HG02973 (cell line): ENCODE measurements at regions not wholly inside any gene's neighbourhood (a gene's known extent, or its start where the extent isn't known, plus 50 kb on each side); places are given as distances from the start of the nearest gene placed in this dataset.
"Not testable (repeated sequence)": the region's sequence is repeated elsewhere in the genome, so short reads cannot be mapped to it uniquely, and the experiment has no call there.

Source experiments
- ATAC-seq: cut with Tn5 transposase; IDR thresholded peaks from one replicate; pipeline ENCODE4 v1.9.1; 2021; ENCODE audit warnings: moderate library complexity; ENCODE audit not compliant: unreplicated experiment

DNA sequence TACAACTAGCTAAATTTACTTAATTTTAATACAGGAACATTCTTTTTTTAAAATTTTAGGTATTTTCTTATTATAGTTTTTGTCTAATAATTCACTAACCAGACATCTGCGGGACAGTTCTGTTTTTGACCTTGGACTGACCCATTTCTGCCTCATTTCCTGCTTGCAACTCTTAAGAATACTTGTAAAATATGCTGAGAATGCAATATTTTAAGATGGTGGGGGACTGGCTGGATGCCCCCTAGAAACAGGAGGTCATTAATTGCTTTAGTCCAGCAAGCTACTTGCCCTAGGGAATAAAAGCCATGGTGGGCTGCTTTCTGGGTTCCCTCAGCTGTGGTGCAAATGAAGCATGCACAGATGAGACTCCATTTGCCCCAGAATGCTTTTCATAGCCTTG is 2348.4 kb downstream of the PCDH7 start:
- no peak for ATAC-seq

DNA sequence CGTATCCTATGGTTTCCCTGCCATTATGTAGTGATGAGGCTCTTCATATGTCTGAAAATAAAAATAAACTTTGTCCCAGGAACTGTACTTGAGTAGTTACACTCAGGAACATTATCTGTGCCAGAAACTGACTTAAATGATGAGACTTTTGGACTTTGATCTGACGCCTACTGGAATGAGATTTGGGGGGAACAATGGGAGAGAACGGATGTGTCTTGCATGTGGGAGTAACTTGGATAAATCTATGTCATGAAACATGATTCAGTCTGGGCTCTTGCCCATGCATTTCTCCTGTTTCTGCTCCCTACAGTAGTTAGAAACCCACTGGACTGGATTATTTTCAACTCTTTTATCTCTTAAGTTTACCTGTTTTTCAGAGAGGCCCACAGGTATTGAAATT is 2351.4 kb downstream of the PCDH7 start:
- no peak for ATAC-seq

DNA sequence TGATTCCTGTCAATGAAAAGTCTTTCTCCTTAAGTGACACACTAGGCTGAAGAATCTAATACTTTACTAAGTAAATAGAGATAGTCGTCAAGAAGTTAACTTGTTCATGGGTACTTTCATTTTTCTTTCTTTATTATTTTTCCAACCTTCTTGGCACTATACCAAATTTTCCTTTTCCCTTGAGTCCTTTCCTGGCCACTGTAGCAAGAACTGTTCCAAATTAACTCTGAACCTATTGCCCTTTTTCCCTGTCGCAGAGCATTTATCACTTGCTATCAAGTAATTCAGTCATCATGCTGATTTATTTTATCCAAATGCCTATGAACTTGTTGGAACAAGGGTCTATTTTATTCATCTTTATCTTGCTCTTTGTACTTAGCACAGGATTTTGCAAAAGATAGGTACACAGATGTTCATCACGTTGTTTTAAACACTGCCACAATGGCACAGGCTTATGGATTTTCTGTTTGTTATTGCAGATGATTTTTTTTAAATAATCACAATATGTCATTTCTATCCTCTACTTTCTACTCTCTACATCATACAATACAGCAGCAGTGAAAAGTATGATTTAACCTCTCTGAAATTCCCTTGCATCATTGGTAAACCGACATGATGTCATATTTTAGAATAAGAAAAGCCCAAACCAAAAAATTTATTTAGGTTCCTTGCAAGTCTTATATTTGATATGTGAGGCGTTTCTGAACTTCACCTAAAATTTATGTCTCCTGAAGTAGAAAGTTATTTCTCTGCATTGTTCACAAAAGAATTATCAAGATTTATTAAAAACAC is 2352.3 kb downstream of the PCDH7 start:
- ATAC-seq: no peak

DNA sequence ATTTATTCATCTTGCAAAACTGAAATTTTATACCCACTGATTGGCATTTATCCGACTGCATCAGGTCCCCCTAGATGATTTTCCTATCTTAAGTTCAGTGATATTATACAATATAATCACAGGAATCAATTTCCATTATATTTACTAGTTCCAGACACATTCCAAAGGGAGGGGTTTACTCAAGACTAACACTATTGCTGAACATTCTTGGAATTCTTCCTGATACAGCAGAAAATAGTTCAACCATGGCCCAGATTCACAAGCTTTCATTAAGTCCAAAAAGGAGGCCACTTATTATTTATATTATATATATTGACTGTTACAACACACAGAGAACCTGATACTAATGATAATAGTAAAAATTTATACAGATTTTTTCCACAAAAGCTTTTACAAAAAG is 2353.6 kb downstream of the PCDH7 start:
- no peak for ATAC-seq

DNA sequence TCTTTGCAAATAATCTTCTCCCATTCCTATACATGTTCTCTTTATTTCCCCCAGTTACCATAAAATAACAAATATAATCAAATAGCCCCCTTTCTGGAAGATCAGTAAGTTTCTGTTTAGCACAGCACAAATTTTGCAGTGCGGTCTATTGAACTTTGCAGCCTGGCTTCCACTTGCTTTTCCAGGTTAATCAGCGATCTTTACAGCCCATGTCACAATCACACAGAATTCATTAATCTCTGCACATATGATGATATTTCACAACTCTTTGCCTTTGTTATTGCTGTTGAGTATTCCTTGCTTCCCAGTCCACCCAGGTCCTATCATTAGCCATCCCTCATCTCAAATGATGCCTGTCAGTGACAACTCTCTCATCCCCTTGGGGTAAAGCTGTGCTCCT is 2358.0 kb downstream of the PCDH7 start:
- no peak for ATAC-seq

DNA sequence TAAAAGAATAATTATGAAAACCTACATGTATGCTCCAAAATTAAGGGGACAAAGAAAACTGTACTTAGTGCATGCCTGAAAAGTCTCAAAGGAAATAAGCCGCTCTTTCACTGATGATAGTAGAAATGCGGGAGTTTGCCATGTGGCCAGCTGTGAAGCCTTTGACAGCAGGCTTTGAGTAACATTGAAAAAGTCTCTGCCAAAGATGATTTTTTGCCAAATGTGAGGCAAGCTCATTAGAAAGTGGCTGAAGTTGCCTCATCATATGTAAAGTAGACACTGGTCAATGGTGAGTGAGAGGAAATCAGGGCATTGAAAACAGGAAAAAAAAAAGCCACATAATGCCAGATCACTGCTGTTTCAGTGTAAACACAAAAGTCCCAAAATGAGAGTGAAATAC is 2360.1 kb downstream of the PCDH7 start:
- no peak for ATAC-seq

DNA sequence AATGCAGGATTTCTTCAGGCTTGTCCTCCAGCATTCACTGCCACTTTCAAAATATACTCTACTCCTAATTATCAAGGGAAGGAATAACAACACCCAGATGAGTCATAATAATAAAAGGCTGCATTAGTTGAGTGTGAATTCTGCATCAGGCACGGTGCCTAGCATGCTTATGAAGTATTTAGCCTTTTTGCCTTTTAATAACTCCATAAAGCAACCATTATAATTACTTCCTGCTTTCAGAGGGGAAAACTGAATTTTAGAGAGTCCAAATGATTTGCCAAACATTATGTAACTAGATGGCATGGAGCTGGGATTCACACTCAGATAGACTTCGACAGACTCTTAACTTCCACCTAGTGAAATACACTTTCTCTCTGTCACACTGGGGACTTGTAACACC is 2365.5 kb downstream of the PCDH7 start:
- ATAC-seq: no peak

DNA sequence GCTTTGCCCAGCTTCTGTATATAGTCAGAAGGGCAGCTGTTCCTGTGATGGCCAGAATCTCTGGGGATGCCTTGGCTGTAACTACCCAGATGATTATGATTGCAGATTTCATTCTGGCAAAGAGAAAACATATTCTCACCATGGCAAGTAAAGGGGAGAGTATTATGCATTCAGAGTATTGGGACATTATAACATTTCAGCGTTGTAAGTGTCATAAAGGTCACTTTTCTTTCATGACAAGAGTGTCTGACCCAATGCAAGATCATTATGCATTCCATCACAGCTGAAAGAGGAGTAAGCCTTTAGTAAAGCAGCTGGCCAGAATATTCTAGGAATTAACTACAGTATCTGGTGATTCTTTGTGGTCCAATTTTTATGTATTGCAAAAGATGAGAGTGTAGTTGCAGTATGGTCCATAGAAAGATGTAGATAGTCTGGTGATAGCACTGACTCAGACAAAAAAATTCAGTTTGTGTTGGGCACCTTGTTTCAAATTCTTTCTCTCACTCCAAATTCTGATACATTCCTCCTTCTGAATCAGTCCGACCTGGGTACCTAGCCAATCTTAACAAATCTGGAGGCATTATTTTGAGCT is 2366.3 kb downstream of the PCDH7 start:
- ATAC-seq: no peak

DNA sequence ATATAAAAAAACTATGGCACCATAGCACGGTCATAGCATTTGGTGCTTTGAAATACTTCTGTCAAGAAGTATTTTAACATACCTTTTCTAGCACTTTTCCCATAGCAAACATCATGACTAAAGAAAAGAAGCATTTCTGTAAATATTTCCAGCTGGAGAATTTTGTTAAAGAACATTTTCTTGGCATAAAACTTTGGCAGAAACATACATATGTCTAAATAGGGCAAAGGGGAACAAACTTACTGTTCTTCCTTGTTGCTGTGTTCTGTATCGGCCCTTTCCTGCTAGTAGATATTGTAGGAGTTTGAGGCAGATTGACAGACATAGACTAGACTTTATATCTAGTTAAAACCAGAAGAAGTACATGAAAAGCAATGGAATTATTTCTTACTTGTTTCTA is 2368.5 kb downstream of the PCDH7 start:
- no peak for ATAC-seq

DNA sequence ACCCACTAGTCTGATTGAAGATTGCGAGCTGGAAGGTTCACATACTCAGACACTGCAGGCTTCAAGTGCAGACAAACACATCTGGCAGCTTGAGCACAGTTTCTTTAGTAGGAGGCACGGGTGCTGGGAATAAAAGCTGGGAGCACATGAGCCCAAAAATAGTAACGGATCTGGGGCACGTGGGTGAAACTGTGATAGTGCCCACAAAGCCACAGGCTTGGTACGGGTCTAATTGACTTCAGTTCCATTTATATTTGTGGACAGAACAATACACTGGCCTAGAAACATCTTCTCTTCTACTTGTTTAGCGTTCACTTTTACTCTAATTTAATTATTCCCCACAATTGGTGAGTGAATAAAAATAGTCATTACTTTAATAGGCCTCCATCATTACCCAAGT is 2370.7 kb downstream of the PCDH7 start:
- no peak for ATAC-seq

DNA sequence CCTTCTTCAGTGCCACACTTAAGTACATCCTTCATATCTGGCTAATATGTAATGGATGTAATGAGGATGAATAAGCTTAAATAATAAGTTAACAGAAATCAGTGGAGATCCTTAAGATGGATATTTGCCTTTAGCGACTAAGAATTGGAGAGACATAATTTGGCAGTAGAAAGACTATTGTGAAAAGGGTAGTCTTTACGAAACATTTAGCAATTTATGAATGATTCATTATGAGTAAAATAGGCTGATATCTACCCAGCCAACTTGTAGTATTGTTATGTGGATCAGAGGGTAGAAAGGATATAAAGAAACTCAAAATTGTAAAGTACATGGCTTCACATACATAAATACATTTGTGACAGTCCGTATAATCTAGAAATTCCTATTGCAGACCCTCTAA is 2371.8 kb downstream of the PCDH7 start:
- ATAC-seq: no peak

DNA sequence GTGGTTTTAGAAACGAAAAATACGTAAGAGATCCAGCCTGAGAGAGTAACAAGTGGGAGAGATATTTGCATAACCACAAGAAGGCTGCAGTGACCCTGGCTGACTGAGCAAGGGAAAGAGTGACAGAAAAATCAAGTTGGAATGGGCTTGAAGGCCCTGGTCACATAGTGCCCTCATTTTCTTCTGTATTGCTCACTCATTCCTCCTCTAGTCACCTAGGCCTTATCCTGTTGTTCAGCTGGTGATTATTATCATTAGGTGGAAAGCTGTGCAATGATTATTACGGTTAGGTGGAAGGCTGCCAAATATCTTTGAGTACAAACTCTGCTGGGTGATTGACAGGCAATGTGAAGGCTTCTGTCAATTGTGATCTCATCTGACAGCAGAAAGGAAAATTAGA is 2384.1 kb downstream of the PCDH7 start:
- peak; percentile 88 for ATAC-seq

DNA sequence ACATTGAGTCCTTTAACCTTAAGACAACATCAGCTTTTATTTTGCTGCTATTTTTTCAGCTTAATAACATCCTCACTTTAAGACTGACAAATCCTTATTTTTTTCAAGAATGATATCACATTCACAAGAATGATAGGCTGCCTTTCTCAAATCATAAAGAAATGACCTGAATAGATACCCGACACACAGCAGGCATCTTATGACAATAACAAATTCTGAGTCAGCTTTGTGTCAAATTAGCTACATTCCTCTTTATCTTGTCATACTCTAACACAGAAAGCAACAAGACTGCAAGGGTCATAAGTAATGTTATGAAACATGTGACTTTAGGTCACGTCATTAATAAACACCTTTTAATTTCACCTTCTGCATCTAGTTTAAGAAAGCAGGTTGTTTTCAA is 2387.6 kb downstream of the PCDH7 start:
- no peak for ATAC-seq

DNA sequence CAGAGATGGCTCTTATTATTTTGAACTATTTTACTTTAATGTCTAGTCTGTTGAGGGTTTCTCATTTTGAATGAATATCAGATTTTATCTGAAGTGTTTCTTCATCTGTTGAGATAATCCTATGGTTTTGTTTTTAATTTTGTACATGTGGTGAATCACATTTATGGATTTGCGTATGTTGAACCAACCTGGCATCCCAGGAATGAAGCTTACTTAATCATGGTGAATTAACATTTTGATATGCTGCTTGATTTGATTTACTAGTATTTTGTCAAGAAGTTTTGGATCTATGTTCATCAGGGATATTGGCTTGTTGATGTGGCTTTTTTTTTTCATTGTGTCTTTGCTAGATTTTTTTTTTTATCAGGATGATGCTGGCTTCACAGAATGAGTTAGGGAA is 2390.9 kb downstream of the PCDH7 start:
- ATAC-seq: no peak

DNA sequence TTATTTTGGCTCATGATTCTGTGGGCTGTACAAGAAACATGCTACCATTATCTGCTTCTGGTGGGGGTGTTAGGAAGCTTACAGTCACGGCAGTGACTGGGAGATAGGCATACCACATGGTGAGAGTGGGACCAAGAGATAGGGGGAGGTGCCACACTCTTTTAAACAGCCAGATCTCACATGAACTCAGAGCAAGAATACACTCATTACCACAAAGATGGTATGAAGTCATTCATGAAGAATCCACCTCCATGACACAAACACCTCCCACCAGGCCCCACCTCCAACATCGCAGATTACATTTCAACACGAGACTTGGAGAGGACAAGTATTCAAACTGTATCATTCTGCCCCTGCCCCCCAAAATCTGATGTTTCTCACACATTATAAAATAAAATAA is 2396.7 kb downstream of the PCDH7 start:
- no peak for ATAC-seq

DNA sequence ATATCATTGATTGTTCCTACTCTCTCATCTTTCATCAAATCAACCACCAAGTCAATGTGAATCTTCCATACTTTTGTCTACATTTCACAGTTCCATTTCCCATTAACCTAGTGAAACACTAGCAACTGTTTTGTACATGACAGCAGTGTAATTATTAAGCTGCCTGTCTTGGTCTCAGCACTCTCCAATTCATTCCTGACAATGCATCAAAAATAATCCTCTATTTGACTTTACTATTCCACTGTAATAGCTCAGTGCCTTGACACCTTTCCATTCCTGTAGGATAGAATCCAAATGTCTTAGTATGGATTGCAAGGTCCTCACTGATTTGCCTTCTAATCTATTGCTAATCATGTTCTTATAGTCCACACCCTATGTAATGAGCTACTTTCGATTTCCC is 2405.8 kb downstream of the PCDH7 start:
- no peak for ATAC-seq

DNA sequence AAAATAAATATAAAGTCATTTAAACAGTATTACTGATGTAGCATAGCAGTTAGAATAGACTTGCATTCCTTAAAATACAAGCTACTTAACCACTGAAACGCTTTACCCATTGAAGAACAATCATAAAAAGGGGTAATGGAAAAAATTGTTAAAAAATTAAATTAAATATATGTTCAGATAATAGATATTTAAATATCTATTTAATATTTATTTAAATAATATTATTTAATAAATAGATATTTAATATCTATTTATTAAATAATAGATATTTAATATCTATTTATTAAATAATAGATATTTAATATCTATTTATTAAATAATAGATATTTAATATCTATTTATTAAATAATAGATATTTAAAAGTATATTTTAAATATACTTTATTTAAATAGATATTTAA is 2410.5 kb downstream of the PCDH7 start:
- ATAC-seq: not testable (repeated sequence)

DNA sequence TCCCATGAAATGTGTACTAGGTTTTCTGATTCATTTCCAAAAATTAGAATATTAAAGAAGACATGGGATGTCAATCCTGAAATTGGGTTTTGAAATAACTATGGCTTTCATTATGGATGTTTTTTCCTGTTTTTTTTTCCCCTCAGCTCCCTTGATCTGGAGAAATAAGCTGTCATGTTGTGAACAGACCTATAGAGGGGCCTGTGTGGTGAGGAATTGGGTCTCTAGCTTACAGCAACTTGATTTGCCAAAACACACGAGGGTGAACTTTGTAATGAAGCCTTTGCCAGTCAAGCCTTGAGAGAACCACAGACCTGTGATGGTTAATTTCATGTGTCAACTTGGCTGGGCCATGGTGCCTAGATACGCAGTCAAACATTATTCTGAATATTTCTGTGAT is 2413.6 kb downstream of the PCDH7 start:
- no peak for ATAC-seq

DNA sequence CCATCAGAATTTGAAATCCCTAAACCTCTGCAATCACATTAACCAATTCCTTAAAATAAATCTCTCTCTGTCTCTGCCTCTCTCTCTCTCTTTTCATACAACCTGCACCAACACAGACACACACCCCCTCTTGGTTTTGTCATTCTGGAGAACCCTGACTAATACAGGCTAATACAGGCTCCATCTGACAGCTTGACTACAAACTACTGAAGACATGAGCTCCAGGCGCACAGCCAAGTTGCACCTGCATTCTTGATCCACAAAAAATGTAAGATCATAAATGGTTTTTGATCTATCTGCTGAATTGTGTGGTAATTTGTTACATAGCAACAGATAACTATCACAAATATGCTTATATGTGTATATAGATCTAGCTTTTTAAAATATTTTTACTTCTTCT is 2414.2 kb downstream of the PCDH7 start:
- ATAC-seq: no peak

DNA sequence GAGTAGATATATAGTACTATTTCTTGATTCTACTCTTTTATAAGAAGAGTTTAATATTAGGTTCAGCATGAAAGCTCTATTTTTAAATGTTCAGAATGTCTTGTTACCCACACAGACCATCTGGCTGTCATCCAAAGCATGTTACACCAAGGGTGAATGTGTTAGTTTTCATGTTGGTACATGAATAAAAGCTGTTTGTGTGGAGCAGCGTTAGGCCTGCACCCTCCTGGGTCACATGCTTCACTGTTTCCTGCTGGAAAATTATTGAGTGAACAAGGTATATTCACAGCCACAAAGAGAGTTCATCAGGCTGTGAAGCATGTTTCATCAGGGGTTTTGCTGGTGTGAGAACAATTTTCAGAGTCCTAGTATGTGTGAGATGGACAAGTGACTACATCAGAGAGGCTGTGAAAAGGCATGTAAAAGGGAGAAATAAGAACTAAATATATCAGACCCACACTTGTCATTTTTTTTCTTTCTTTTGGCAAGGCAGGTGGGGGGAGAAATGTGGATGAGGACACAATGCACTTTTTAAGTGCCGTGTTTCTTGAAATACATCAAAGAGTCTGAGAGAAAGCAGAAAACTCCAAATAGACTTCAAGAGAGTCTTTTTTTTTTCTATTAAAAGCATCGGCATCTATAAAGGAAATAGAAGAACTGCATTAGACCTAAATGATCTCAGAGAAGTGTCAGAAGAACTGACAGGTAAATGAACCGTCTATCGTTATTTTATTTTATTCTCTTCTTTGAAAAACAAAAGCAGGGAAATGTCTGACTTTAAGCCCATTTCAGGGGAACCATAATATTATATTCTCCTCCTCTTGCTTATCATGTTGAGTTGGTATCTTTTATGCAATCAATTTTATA is 2429.7 kb downstream of the PCDH7 start:
- ATAC-seq: no peak

DNA sequence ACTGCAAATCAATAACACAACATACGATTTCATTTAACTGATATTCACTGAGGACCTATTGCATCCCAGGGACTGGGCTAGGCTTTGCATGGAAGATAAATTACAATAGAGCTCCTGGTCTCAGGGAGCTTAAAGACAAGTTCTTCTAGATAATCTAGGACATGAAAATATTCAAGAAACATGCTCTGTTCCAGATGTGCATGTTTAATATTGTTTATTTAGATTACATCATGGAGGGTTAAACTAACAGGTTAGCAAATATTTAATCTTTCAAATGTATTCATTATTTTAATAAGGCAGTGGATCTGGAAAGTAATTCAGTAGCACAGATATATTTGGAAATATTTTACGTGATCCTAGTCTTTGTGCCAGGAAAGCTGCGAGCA is 2430.3 kb downstream of the PCDH7 start:
- no peak for ATAC-seq

DNA sequence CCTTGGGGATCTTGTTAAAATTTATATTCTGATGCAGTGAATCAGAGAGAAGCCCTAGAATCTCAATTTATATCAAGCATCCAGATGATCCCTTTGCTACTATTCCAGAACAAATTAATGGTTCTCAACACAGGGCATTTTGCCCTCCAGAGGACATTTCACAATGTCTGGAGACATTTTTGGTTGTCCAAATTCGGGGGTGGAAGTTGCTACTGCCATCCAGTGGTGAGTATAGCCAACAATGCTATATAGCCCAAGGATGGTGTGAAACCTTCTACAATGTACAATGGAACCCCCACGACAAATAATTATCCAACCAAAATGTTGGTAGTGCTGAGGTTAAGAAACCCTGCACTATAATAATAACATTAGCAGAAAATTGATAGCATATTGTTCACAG is 2440.0 kb downstream of the PCDH7 start:
- no peak for ATAC-seq
